ENCODE measurements at regions not wholly inside any gene's neighbourhood (a gene's known extent, or its start where the extent isn't known, plus 50 kb on each side); places are given as distances from the start of the nearest gene placed in this dataset.
A peak's percentile ranks its signal among the peaks of the same experiment; 100 is the strongest.

DNA sequence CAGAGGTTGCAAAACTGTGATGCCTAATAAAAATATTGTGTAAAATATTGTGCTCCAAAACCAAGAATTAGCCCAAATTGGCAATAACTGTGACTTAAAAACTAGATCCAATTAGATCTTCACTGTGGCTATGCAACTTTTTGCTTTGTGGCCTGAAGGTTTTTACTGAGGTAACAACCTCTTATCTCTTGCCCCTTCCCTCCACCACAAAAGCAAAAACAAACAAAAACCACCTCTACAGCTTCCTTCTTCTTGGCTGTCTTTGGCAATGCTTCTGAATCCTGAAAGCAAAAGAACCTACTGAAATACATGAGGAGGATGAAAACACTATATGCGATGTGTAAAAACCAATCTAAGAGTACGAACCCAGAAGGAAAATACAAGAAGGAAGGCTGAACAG lies 226.7 kb upstream of the MBL2 start:
- H3K36me3 Mint-ChIP-seq (ENCODE audit: insufficient read depth), result peaks cover 7% of the 10 kb centered on the region
- H3K4me3 Mint-ChIP-seq (ENCODE audit: low read depth), result peak overlapping the region; percentile 69
- TF ChIP-seq, protein P1, sequence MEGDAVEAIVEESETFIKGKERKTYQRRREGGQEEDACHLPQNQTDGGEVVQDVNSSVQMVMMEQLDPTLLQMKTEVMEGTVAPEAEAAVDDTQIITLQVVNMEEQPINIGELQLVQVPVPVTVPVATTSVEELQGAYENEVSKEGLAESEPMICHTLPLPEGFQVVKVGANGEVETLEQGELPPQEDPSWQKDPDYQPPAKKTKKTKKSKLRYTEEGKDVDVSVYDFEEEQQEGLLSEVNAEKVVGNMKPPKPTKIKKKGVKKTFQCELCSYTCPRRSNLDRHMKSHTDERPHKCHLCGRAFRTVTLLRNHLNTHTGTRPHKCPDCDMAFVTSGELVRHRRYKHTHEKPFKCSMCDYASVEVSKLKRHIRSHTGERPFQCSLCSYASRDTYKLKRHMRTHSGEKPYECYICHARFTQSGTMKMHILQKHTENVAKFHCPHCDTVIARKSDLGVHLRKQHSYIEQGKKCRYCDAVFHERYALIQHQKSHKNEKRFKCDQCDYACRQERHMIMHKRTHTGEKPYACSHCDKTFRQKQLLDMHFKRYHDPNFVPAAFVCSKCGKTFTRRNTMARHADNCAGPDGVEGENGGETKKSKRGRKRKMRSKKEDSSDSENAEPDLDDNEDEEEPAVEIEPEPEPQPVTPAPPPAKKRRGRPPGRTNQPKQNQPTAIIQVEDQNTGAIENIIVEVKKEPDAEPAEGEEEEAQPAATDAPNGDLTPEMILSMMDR (IDR thresholded peaks at IDR 0.05; ENCODE audit: unreplicated experiment), result no peak
- H3K27me3 Mint-ChIP-seq, result no peaks in the 10 kb centered on the region
- H3K27ac Mint-ChIP-seq, result peak overlapping the region; percentile 39
- peaks cover 9% of the 10 kb centered on the region for H3K9me3 Mint-ChIP-seq (ENCODE audit: low read depth)
- H3K4me1 Mint-ChIP-seq (ENCODE audit: low read depth), result peaks cover 26% of the 10 kb centered on the region
- no peak for DNase-seq (ENCODE audit: low spot score, unreplicated experiment)

DNA sequence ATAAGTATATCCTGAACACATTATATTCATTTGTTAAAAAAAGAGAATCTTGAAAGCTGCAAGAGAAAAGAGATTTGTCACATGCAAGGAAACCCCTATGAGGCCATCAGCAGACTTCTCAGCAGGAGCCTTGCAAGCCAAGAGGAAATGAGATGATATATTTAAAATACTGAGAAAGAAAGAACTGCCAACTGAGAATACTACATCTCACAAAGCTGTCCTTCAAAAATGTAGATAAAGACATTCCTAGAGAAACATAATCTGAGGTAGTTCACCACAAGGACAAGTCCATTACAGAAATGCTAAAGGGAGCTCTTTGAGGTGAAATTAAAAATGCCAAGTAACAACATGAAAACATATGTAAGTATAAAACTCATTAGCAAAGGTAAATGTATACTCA lies 224.4 kb upstream of the MBL2 start:
- no peak overlapping the region for H3K27ac Mint-ChIP-seq
- H3K27me3 Mint-ChIP-seq, result no peaks in the 10 kb centered on the region
- H3K9me3 Mint-ChIP-seq (ENCODE audit: low read depth), result peaks cover 16% of the 10 kb centered on the region
- no peak overlapping the region for H3K4me3 Mint-ChIP-seq (ENCODE audit: low read depth)
- TF ChIP-seq, protein P1 (IDR thresholded peaks at IDR 0.05; ENCODE audit: unreplicated experiment), result no peak
- peaks cover 26% of the 10 kb centered on the region for H3K4me1 Mint-ChIP-seq (ENCODE audit: low read depth)
- H3K36me3 Mint-ChIP-seq (ENCODE audit: insufficient read depth), result peaks cover 15% of the 10 kb centered on the region
- no peak for DNase-seq (ENCODE audit: low spot score, unreplicated experiment)

DNA sequence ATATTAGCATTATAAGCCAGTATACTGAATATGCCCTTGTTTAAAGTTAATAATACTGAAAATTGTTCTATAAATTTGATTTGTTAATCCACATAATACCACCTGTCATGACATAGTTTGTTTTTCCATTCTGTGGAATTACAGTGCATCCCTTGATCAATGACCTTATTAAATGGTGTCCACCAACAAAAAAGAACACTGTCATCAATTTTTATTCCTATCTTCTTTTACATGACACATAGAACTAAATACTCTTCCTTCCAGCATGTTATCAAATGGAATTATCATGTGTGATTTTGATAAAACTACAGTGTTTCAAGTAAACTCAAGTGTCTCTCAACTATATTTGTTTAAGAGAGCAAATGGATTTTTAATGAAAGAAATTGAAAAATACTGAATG lies 221.8 kb upstream of the MBL2 start:
- no peak for DNase-seq (ENCODE audit: low spot score, unreplicated experiment)
- no peak overlapping the region for H3K27ac Mint-ChIP-seq
- H3K27me3 Mint-ChIP-seq, result no peaks in the 10 kb centered on the region
- peaks cover 22% of the 10 kb centered on the region for H3K9me3 Mint-ChIP-seq (ENCODE audit: low read depth)
- no peak overlapping the region for H3K4me3 Mint-ChIP-seq (ENCODE audit: low read depth)
- TF ChIP-seq, protein P1 (IDR thresholded peaks at IDR 0.05; ENCODE audit: unreplicated experiment), result no peak
- peaks cover 14% of the 10 kb centered on the region for H3K4me1 Mint-ChIP-seq (ENCODE audit: low read depth)
- peaks cover 18% of the 10 kb centered on the region for H3K36me3 Mint-ChIP-seq (ENCODE audit: insufficient read depth)

DNA sequence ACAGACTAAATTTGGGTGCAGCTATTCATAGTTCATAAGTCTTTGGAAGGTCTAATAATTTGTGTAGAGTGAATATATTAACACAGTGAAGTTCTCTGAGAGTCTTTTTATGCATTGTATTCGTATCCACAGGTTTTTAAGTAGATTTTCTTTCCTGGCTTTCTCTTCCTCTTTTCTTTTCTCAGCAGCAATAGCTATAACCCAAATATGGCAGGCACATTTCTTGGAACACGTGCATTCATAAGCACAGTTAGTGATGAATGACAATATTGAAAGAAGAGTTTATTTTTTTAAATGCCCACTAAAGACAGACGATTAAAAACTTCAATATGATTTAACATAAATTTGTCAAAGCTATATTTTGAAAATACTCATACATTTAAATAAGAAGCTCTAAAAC lies 220.5 kb upstream of the MBL2 start:
- no peaks in the 10 kb centered on the region for H3K27me3 Mint-ChIP-seq
- H3K9me3 Mint-ChIP-seq (ENCODE audit: low read depth), result peaks cover 26% of the 10 kb centered on the region
- peaks cover 22% of the 10 kb centered on the region for H3K36me3 Mint-ChIP-seq (ENCODE audit: insufficient read depth)
- no peak for DNase-seq (ENCODE audit: low spot score, unreplicated experiment)
- no peak overlapping the region for H3K4me3 Mint-ChIP-seq (ENCODE audit: low read depth)
- TF ChIP-seq, protein P1 (IDR thresholded peaks at IDR 0.05; ENCODE audit: unreplicated experiment), result no peak
- H3K27ac Mint-ChIP-seq, result no peak overlapping the region
- H3K4me1 Mint-ChIP-seq (ENCODE audit: low read depth), result peaks cover 4% of the 10 kb centered on the region

DNA sequence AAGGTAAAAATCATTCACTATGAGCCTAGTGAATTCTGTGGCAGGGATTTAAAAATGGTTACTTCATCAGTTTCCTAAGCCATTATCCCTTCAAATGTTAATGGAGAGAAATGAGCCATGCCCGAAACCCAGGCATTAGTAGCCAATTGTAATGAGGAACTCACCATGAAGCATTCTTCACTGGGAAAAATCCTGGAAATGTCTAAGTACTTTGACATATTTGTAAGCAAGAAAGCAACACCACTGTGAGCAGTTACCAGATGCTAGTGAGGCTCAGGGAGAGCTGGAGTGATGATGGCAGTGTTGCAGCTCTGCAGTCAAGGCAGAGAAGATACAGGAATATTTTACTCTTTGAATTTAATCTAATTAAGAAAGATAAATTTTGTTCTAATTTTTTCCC lies 220.0 kb upstream of the MBL2 start:
- Mint-ChIP-seq H3K4me1 (ENCODE audit: low read depth) (no peaks in the 10 kb centered on the region), H3K9me3 (ENCODE audit: low read depth) (peaks cover 26% of the 10 kb centered on the region), H3K4me3 (ENCODE audit: low read depth) (no peak overlapping the region), H3K27me3 (no peaks in the 10 kb centered on the region), H3K27ac (no peak overlapping the region), H3K36me3 (ENCODE audit: insufficient read depth) (peaks cover 22% of the 10 kb centered on the region)
- DNase-seq (ENCODE audit: low spot score, unreplicated experiment), result no peak
- TF ChIP-seq, protein P1 (IDR thresholded peaks at IDR 0.05; ENCODE audit: unreplicated experiment), result no peak

All from progenitor cell of endocrine pancreas (in vitro differentiated cells).